ENCODE measurements at regions not wholly inside any gene's neighbourhood (a gene's known extent, or its start where the extent isn't known, plus 50 kb on each side); places are given as distances from the start of the nearest gene placed in this dataset.

DNA sequence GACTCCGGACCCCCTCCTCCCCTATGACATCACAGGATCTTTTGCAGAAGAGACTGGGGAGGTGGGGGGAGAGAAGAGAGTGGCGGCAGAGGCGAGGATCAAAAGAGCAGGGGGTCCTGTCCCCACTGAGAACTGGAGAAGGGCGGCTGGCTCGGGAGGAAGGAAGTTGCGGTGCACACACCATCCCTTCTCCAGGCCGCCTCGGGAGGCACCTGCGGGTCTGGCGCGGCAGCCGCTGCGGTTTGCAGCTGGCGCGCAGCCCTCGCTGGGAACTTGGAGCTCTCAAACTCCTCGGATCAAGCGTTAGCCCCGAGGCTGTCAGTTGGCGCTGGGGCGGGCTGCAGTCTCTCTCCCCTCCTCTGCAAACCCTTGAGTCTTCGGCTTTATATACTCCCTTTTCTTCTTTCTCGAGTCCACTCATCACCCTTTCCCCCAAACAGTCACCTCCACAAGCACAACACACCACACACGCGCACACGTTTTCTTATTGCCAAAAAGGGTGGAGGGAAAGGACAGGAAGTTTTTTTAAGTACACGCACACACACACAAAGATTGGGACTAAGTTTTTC lies 180.7 kb downstream of the TBXT start:
- Histone ChIP-seq H3K27ac (no peak overlapping the region), H3K9me3 (no peaks in the 10 kb centered on the region), H3K4me3 (peak overlapping the region; percentile 48), H3K27me3 (peaks cover 51% of the 10 kb centered on the region), H3K36me3 (no peaks in the 10 kb centered on the region), H3K4me1 (peaks cover 13% of the 10 kb centered on the region)
- under 1% methylated on average over 25 of the region's 27 CpGs for WGBS
- no peak for TF ChIP-seq POLR2AphosphoS5 (IDR thresholded peaks at IDR 0.05)
- no peak for TF ChIP-seq EP300 (IDR thresholded peaks at IDR 0.05)
- no peak for TF ChIP-seq POLR2A (IDR thresholded peaks at IDR 0.05)
- TF ChIP-seq, protein P1, sequence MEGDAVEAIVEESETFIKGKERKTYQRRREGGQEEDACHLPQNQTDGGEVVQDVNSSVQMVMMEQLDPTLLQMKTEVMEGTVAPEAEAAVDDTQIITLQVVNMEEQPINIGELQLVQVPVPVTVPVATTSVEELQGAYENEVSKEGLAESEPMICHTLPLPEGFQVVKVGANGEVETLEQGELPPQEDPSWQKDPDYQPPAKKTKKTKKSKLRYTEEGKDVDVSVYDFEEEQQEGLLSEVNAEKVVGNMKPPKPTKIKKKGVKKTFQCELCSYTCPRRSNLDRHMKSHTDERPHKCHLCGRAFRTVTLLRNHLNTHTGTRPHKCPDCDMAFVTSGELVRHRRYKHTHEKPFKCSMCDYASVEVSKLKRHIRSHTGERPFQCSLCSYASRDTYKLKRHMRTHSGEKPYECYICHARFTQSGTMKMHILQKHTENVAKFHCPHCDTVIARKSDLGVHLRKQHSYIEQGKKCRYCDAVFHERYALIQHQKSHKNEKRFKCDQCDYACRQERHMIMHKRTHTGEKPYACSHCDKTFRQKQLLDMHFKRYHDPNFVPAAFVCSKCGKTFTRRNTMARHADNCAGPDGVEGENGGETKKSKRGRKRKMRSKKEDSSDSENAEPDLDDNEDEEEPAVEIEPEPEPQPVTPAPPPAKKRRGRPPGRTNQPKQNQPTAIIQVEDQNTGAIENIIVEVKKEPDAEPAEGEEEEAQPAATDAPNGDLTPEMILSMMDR (IDR thresholded peaks at IDR 0.05): no peak
- no peak for DNase-seq (ENCODE audit: low spot score in 2 of 2)

DNA sequence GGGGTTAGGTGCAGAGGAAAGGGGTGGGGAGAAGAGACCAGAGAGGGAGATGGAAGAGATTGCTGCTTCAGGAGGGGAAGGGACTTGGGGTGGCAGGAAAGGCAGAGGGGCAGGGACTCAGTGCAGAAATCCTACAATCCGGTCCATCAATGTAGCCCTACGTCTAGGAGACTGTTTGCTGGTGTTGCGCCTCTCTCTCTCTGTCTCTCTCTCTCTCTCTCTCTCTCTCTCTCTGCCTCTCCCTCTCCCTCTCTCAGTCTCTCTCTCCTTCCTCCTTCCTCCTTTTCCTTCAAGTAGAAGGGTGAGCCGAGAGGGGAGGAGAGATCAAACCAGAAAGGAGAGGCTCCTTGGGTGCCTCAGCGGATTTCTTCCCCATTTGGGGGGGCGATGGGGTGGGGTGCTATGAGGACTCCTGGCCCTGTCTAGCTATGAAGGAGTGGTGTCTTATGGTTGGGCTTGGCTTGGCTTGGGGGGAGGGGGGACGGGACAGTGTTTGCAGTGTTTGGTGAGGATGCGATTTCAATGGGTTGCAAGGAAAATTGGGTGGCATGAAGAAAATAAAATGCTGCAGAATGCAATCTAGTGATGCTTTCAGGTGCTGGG lies 181.2 kb downstream of the TBXT start:
- under 1% methylated on average over 8 of the region's 8 CpGs for WGBS
- no peak for DNase-seq (ENCODE audit: low spot score in 2 of 2)
- H3K4me1 ChIP-seq: peaks cover 13% of the 10 kb centered on the region
- H3K4me3 ChIP-seq: peak overlapping the region; percentile 48
- no peaks in the 10 kb centered on the region for H3K9me3 ChIP-seq
- H3K27me3 ChIP-seq: peaks cover 51% of the 10 kb centered on the region
- TF ChIP-seq, protein P1 (IDR thresholded peaks at IDR 0.05): no peak
- TF ChIP-seq EP300 (IDR thresholded peaks at IDR 0.05) (no peak), POLR2A (IDR thresholded peaks at IDR 0.05) (no peak), POLR2AphosphoS5 (IDR thresholded peaks at IDR 0.05) (no peak)
- no peak overlapping the region for H3K27ac ChIP-seq
- H3K36me3 ChIP-seq: no peaks in the 10 kb centered on the region

GRCh38 chr6:165985806-165986299 lies 181.8 kb downstream of the TBXT start:
- Histone ChIP-seq H3K9me3 (no peaks in the 10 kb centered on the region), H3K4me3 (no peak overlapping the region), H3K27me3 (peaks cover 51% of the 10 kb centered on the region), H3K36me3 (no peaks in the 10 kb centered on the region), H3K4me1 (peaks cover 13% of the 10 kb centered on the region), H3K27ac (no peak overlapping the region)
- DNase-seq (ENCODE audit: low spot score in 2 of 2): no peak
- TF ChIP-seq POLR2AphosphoS5 (IDR thresholded peaks at IDR 0.05) (no peak), POLR2A (IDR thresholded peaks at IDR 0.05) (no peak), EP300 (IDR thresholded peaks at IDR 0.05) (no peak)
- TF ChIP-seq, protein P1 (IDR thresholded peaks at IDR 0.05): no peak
- 17% methylated on average over 14 of the region's 14 CpGs for WGBS

- H3K9me3 ChIP-seq: no peaks in the 10 kb centered on the region
- peaks cover 48% of the 10 kb centered on the region for H3K27me3 ChIP-seq
- no peak for TF ChIP-seq EP300 (IDR thresholded peaks at IDR 0.05)
- no peak for TF ChIP-seq POLR2AphosphoS5 (IDR thresholded peaks at IDR 0.05)
- TF ChIP-seq POLR2A (IDR thresholded peaks at IDR 0.05): no peak
- TF ChIP-seq, protein P1 (IDR thresholded peaks at IDR 0.05): no peak
- H3K4me3 ChIP-seq: no peak overlapping the region
- no peak overlapping the region for H3K27ac ChIP-seq
- H3K4me1 ChIP-seq: peaks cover 13% of the 10 kb centered on the region
- WGBS: 63% methylated on average over 7 of the region's 7 CpGs
- H3K36me3 ChIP-seq: no peaks in the 10 kb centered on the region
- DNase-seq (ENCODE audit: low spot score in 2 of 2): no peak
These were observed 182.3 kb downstream of the TBXT start for GRCh38 chr6:165985281-165985805.

GRCh38 chr6:165984729-165985275 lies 182.8 kb downstream of the TBXT start:
- Histone ChIP-seq H3K4me1 (peaks cover 13% of the 10 kb centered on the region), H3K36me3 (no peaks in the 10 kb centered on the region), H3K4me3 (no peak overlapping the region), H3K9me3 (no peaks in the 10 kb centered on the region), H3K27ac (no peak overlapping the region), H3K27me3 (peaks cover 45% of the 10 kb centered on the region)
- TF ChIP-seq POLR2AphosphoS5 (IDR thresholded peaks at IDR 0.05) (no peak), EP300 (IDR thresholded peaks at IDR 0.05) (no peak), POLR2A (IDR thresholded peaks at IDR 0.05) (no peak)
- TF ChIP-seq, protein P1 (IDR thresholded peaks at IDR 0.05): no peak
- DNase-seq (ENCODE audit: low spot score in 2 of 2): no peak
- WGBS: 85% methylated on average over 11 of the region's 11 CpGs
